ENCODE measurements at regions not wholly inside any gene's neighbourhood (a gene's known extent, or its start where the extent isn't known, plus 50 kb on each side); places are given as distances from the start of the nearest gene placed in this dataset.
"Not testable (repeated sequence)": the region's sequence is repeated elsewhere in the genome, so short reads cannot be mapped to it uniquely, and the experiment has no call there.

GRCh38 chr4:26181616-26182015, 139.2 kb upstream of the RBPJ start:
- DNase-seq = no peak

- DNase-seq = no peak
These were observed 137.8 kb upstream of the RBPJ start for GRCh38 chr4:26183017-26183416.

GRCh38 chr4:26185436-26185835, 135.4 kb upstream of the RBPJ start:
- DNase-seq = no peak

- no peak for DNase-seq
These were observed 129.5 kb upstream of the RBPJ start for GRCh38 chr4:26191353-26191752.

- peak in 1 of 2 experiments; percentile 25 for DNase-seq
These were observed 127.6 kb upstream of the RBPJ start for GRCh38 chr4:26192899-26193869.

GRCh38 chr4:26194764-26195163, 126.0 kb upstream of the RBPJ start:
- no peak for DNase-seq

- DNase-seq = no peak
These were observed 124.2 kb upstream of the RBPJ start for GRCh38 chr4:26196567-26196966.

GRCh38 chr4:26197018-26197779, 123.6 kb upstream of the RBPJ start:
- no peak for DNase-seq

- DNase-seq = not testable (repeated sequence)
These were observed 121.9 kb upstream of the RBPJ start for GRCh38 chr4:26198931-26199330.

- DNase-seq = no peak
These were observed 121.2 kb upstream of the RBPJ start for GRCh38 chr4:26199596-26199995.

GRCh38 chr4:26201120-26201519, 119.7 kb upstream of the RBPJ start:
- no peak for DNase-seq

- no peak for DNase-seq
These were observed 116.5 kb upstream of the RBPJ start for GRCh38 chr4:26204249-26204825.

- peak; percentile 50 to 77 for DNase-seq
These were observed 115.9 kb upstream of the RBPJ start for GRCh38 chr4:26204911-26205370.

GRCh38 chr4:26206339-26206738, 114.5 kb upstream of the RBPJ start:
- no peak for DNase-seq

GRCh38 chr4:26206999-26207398, 113.8 kb upstream of the RBPJ start:
- peak; percentile 33 to 85 for DNase-seq

- DNase-seq = peak in 1 of 2 experiments; percentile 38
These were observed 113.2 kb upstream of the RBPJ start for GRCh38 chr4:26207631-26208030.

GRCh38 chr4:26208237-26208994, 112.4 kb upstream of the RBPJ start:
- no peak for DNase-seq

GRCh38 chr4:26209378-26209777, 111.4 kb upstream of the RBPJ start:
- not testable (repeated sequence) for DNase-seq

- no peak for DNase-seq
These were observed 108.3 kb upstream of the RBPJ start for GRCh38 chr4:26212528-26212927.

- DNase-seq = no peak
These were observed 107.5 kb upstream of the RBPJ start for GRCh38 chr4:26213317-26213716.

- no peak for DNase-seq
These were observed 105.8 kb upstream of the RBPJ start for GRCh38 chr4:26214994-26215393.

GRCh38 chr4:26215725-26216124, 105.1 kb upstream of the RBPJ start:
- no peak for DNase-seq

- no peak for DNase-seq
These were observed 103.3 kb upstream of the RBPJ start for GRCh38 chr4:26217481-26217880.
